Gastrocnemius medialis (tissue), 4 donors: ENCODE measurements at regions not wholly inside any gene's neighbourhood (a gene's known extent, or its start where the extent isn't known, plus 50 kb on each side); places are given as distances from the start of the nearest gene placed in this dataset.
"Not testable (repeated sequence)": the region's sequence is repeated elsewhere in the genome, so short reads cannot be mapped to it uniquely, and the experiment has no call there.

Source experiments
- ATAC-seq, 2 donors: fragments of 150-250 bp; one replicate each; pipeline ENCODE4 v1.9.1; 2016
- DNase-seq, 2 donors: peaks; one replicate each; pipeline ENCODE4 v3.0.0-alpha.2; 2019
- H3K27ac ChIP-seq, 4 donors: fragments of 200-600 bp; sonication (generic); 1 replicate in 1 of 4; 2 replicates in 3 of 4; pipeline ENCODE4 v1.5.1; 2016 to 2018; ENCODE audit warnings: mild to moderate bottlenecking in 2 of 4, moderate library complexity in 1 of 4
- H3K27me3 ChIP-seq, 3 donors: fragments of 200-600 bp; sonication (generic) in 2 of 3; 1 replicate in 1 of 3; 2 replicates in 2 of 3; pipeline versions ENCODE4 v1.5.1 to v1.6.0; 2016 to 2019; ENCODE audit warnings: mild to moderate bottlenecking in 1 of 3, moderate library complexity in 1 of 3
- H3K36me3 ChIP-seq, 2 donors: fragments of 200-600 bp; sonication (generic) in 1 of 2; one replicate each; pipeline ENCODE4 v1.5.1; 2017 to 2018
- H3K4me1 ChIP-seq, 2 donors: fragments of 200-600 bp; sonication (generic) in 1 of 2; one replicate each; pipeline ENCODE4 v1.5.1; 2016 to 2017; ENCODE audit warnings: mild to moderate bottlenecking in 2 of 2
- H3K4me3 ChIP-seq, 4 donors: fragments of 200-600 bp; sonication (generic) in 3 of 4; 1 replicate in 1 of 4; 2 replicates in 3 of 4; pipeline ENCODE4 v1.5.1; 2016 to 2019; ENCODE audit warnings: mild to moderate bottlenecking in 2 of 4
- H3K9me3 ChIP-seq, 3 donors: fragments of 200-600 bp; sonication (generic) in 2 of 3; 1 replicate in 1 of 3; 2 replicates in 2 of 3; pipeline ENCODE4 v1.5.1; 2016 to 2019
- POLR2A ChIP-seq, 2 donors: fragments of 450-650 bp; IDR thresholded peaks; one replicate each; pipeline ENCODE4 v1.6.1; 2017; ENCODE audit warnings: antibody characterized with exemption in 2 of 2, mild to moderate bottlenecking in 2 of 2, moderate library complexity in 2 of 2
- in situ Hi-C, 4 donors: fragments of 200-750 bp; cut with MboI; loops; one replicate each; pipeline versions ENCODE4 v1.15.0 to v1.8.0; 2017; ENCODE audit warnings: low sequenced_read_pairs in 4 of 4
- intact Hi-C: fragments of 100-400 bp; cut with DNase I; formaldehyde crosslinking; loops from one replicate; pipeline ENCODE4 v1.15.1; 2023; ENCODE audit warnings: low total_unique reads
- TF ChIP-seq, protein P1 (sequence below), 5 experiments: fragments of 450-650 bp in 3 of 5; fragments of 200-600 bp in 2 of 5; sonication (generic) in 2 of 5; IDR thresholded peaks in 4 of 5; conservative IDR thresholded peaks in 1 of 5; 1 replicate in 4 of 5; 2 replicates in 1 of 5; pipeline ENCODE4 v1.5.1; 2016 to 2019; ENCODE audit warnings: antibody characterized with exemption in 5 of 5, mild to moderate bottlenecking in 3 of 5, moderate library complexity in 3 of 5

DNA sequence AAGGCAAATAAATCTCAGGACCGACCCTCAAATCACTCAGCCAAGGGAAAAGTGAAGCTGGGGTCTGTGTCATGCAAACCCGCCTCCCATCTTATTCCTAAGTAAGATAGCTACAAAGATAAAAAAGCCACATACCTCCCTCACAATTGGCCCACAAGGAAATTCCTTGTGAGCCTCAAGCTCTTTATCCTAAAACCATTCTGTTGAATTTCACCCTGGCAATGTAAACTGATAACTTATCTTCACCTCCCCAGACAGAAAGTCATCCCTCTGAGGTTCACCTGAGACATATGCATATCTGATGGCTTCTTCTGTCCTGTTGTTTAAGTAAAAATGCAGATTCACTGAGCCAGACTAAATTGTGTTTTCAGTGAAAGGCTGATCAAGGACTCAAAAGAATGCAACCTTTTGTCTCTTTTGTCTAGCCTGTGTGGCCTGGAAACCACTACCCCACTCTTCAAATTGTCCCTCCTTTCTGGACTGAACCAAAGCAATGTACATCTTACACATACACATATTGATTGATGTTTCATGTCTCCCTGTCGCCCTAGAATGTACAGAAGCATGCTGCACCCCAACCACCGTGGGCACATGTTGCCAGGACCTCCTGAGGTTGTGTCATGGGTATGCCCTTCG lies 91.3 kb downstream of the MFAP3L start:
- no peak for TF ChIP-seq POLR2A (IDR thresholded peaks at IDR 0.05)
- TF ChIP-seq, protein P1, sequence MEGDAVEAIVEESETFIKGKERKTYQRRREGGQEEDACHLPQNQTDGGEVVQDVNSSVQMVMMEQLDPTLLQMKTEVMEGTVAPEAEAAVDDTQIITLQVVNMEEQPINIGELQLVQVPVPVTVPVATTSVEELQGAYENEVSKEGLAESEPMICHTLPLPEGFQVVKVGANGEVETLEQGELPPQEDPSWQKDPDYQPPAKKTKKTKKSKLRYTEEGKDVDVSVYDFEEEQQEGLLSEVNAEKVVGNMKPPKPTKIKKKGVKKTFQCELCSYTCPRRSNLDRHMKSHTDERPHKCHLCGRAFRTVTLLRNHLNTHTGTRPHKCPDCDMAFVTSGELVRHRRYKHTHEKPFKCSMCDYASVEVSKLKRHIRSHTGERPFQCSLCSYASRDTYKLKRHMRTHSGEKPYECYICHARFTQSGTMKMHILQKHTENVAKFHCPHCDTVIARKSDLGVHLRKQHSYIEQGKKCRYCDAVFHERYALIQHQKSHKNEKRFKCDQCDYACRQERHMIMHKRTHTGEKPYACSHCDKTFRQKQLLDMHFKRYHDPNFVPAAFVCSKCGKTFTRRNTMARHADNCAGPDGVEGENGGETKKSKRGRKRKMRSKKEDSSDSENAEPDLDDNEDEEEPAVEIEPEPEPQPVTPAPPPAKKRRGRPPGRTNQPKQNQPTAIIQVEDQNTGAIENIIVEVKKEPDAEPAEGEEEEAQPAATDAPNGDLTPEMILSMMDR (IDR thresholded peaks at IDR 0.05 in 4 of 5, conservative IDR thresholded peaks at IDR 0.05 in 1 of 5) = no peak
- no peaks in the 10 kb centered on the region for H3K9me3 ChIP-seq
- H3K27ac ChIP-seq = no peak overlapping the region
- intact Hi-C loops (no loop called here), in situ Hi-C loops (no loop called here)
- H3K4me1 ChIP-seq = no peaks in the 10 kb centered on the region
- DNase-seq = no peak
- H3K4me3 ChIP-seq = no peak overlapping the region
- no peaks in the 10 kb centered on the region for H3K36me3 ChIP-seq
- ATAC-seq = no peak
- no peaks in the 10 kb centered on the region for H3K27me3 ChIP-seq

GRCh38 chr4:169933531-169933930 lies 92.7 kb downstream of the MFAP3L start:
- ATAC-seq (no peak), DNase-seq (no peak)
- Histone ChIP-seq H3K4me3 (no peak overlapping the region), H3K9me3 (no peaks in the 10 kb centered on the region), H3K27ac (no peak overlapping the region), H3K36me3 (no peaks in the 10 kb centered on the region), H3K4me1 (no peaks in the 10 kb centered on the region), H3K27me3 (no peaks in the 10 kb centered on the region)
- intact Hi-C loops = no loop called here
- in situ Hi-C loops = no loop called here
- TF ChIP-seq, protein P1 (IDR thresholded peaks at IDR 0.05 in 4 of 5, conservative IDR thresholded peaks at IDR 0.05 in 1 of 5) = no peak
- no peak for TF ChIP-seq POLR2A (IDR thresholded peaks at IDR 0.05)

DNA sequence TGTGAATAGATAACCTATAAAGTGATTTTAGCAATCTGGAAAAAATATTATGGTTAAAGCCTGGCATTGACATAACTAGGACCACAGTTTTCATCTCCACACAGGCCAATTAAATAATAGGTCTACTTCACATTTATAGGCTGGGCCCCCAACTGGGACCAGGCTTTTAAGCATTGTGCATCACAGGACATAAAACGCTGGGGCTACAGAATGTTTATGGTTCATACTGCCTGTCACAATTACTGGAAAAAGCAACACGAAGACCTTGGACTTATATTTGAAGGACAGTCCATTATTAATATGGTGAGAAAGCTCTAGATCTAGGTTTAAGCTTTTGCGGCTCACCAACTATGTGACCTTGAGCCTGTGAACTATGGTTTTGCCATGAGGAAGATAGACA lies 94.2 kb downstream of the MFAP3L start:
- Histone ChIP-seq H3K9me3 (no peaks in the 10 kb centered on the region), H3K36me3 (no peaks in the 10 kb centered on the region), H3K4me3 (no peak overlapping the region), H3K27me3 (no peaks in the 10 kb centered on the region), H3K4me1 (peaks cover 3 to 4% of the 10 kb centered on the region in 2 donors), H3K27ac (no peak overlapping the region)
- in situ Hi-C loops = no loop called here
- intact Hi-C loops = no loop called here
- ATAC-seq (no peak), DNase-seq (no peak)
- TF ChIP-seq POLR2A (IDR thresholded peaks at IDR 0.05) = no peak
- TF ChIP-seq, protein P1 (IDR thresholded peaks at IDR 0.05 in 4 of 5, conservative IDR thresholded peaks at IDR 0.05 in 1 of 5) = no peak

DNA sequence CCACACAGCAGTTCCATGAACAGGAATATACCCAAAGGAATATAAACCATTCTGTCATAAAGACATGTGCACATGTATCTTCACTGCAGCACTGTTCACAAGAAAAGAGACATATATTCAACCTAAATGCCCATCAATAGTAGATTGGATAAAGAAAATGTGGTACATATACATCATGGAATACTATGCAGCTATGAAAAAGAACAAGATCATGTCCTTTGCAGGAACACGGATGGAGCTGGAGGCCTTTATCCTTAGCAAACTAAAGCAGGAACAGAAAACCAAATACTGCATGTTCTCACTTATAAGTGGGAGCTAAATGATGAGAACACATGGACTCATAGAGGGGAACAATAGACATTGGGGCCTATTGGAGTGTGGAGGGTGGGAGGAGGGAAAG lies 95.4 kb downstream of the MFAP3L start:
- H3K27ac ChIP-seq, H3K36me3 ChIP-seq, in situ Hi-C loops, ATAC-seq, intact Hi-C loops, H3K4me3 ChIP-seq, DNase-seq, H3K27me3 ChIP-seq, H3K9me3 ChIP-seq, H3K4me1 ChIP-seq: not testable (repeated sequence)

DNA sequence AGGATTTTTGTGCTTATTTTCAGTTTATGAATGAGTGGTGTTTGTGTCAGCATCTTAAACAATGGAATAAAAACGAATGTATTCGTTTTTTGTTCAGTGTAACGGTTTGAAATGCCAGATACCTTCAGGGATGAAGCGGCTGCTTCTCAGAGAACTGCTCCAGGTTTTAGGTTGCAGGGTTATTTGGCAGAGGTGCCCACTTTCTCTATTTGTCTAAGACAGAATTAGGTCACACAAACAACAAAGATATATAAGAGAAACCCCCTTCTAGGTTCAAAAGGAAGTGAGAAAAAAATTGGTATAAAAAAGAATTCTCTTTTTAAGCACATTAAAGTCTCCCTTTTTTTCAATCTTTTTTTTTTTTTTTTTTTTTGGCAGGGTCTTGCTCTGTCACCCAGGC lies 98.9 kb downstream of the MFAP3L start:
- ATAC-seq = no peak

More for the DNA sequence above, 98.9 kb downstream of the MFAP3L start:
- Histone ChIP-seq H3K36me3 (no peaks in the 10 kb centered on the region), H3K4me1 (peaks cover 5% of the 10 kb centered on the region in 2 donors), H3K27ac (no peak overlapping the region), H3K9me3 (no peaks in the 10 kb centered on the region), H3K27me3 (no peaks in the 10 kb centered on the region), H3K4me3 (no peak overlapping the region)
- intact Hi-C loops (no loop called here), in situ Hi-C loops (no loop called here)
- DNase-seq = no peak
- no peak for TF ChIP-seq POLR2A (IDR thresholded peaks at IDR 0.05)
- TF ChIP-seq, protein P1 (IDR thresholded peaks at IDR 0.05 in 4 of 5, conservative IDR thresholded peaks at IDR 0.05 in 1 of 5) = no peak
